ENCODE measurements at regions not wholly inside any gene's neighbourhood (a gene's known extent, or its start where the extent isn't known, plus 50 kb on each side); places are given as distances from the start of the nearest gene placed in this dataset.
"Not testable (repeated sequence)": the region's sequence is repeated elsewhere in the genome, so short reads cannot be mapped to it uniquely, and the experiment has no call there.

DNA sequence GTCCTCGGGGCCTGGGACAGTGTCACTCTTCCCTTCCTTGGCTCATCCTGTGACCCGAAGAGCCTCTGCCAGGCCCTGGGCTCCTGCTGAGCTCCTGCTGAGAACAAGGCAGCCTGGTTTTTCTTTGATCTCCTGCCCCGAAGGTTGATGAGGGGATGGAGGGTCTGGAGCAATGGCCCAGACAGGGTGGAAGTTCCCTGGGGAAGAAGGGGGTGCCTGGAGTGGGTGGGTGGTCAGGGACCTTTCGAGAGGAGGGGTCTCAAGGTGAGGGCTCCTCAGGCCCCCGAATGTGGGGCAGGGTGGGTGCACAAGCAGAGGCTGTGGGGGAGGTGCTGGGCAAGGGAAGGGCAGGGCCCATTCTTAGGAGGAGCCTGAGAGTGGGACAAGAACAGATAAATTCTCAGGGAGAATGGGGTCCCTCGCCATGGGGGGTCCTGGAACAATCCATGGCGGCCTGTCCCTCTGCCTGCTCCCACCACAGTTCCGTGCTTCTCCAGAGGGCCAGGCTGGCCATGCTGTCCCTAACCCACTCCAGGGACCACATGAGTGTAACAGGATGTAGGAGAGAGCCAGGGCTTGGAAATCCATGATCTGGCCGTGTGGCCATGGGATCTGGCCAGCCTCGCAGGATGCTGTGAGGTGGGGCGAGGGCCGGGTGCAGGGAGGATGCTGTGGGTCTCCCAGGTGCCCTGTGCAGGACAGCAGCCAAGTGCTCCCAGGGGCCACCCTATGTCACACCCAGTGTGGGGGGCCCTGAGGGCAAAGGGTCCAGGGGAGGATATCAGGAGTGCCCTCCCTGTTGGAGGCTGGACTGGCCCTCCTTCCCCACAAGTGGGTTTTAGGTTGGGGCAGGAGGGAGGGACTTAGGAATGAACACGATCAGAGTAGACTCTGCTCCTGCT, 128.5 kb upstream of the LPCAT1 start:
- DNase-seq = no peak

DNA sequence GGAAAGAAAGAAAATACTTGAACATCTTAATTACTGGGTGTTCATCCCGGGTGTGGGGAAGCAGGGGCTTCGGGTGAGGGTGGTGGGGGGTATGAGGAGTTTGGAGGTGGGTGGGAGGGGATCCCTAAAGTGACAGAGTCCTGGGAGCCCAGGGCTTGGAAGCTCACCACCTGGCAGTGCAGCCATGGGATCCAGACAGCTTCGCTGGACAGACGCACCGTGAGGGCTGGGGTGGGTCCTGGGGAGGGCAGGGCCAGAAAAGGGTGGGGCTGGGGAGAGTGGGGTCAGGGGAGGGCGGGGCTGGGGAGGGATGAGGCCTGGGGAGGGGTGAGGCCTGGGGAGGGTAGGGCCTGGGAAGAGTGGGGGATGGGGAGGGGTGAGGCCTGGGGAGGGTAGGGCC, 127.5 kb upstream of the LPCAT1 start:
- DNase-seq = no peak

DNA sequence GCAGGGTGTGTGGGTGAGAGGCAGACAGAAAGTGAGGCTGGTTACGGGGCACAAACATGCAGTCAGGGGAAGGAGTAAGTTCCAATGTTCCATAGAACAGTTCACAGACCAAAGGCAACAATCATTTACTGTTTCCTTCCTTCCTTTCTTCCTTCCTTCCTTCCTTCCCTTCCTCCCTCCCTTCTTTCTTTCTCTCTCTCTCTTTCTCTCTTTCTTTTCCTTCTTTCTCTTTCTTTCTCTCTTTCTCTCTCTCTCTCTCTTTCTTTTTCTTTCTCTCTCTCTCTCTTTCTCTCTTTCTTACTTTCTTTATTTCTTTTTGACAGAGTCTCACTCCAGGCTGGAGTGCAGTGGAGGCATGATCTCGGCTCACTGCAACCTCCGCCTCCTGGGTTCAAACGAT, 125.8 kb upstream of the LPCAT1 start:
- no peak for DNase-seq

DNA sequence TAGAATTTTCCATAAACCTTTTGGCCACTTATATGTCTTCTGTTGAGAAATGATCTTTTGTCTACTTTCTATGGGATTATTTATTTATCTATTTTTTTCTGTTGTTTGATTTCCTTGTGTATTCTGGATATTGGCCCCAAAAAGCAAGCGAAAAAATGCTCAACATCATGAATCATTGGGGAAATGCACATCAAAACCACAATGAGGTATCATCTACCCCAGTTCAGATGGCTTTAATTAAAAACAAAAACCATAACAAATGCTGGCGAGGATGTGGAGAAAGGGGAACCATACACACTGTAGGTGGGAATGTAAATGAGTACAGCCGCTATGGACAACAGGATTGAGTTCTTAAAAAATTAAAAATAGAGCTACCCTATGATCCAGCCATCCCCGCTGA, 125.0 kb upstream of the LPCAT1 start:
- DNase-seq = peak; percentile 72

DNA sequence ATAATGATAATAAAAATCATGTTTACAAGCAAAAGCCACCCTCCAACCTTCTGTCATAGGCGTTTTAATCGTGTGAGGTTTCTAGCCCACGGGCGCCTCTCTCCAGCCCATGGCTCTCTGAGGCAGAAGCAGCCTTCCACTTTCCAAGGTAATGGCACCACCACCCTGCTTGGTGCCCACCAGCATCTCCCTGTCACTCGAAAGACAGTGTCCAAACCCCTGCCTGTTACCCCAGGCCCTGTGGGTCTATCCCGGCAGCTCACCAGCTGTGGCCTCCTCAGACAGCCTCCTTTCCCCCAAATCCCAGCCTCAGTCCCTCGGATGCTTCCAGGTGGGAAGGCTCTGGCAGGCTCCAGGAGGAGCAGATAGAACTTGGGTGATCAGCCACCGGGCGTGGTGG, 123.8 kb upstream of the LPCAT1 start:
- DNase-seq = no peak

DNA sequence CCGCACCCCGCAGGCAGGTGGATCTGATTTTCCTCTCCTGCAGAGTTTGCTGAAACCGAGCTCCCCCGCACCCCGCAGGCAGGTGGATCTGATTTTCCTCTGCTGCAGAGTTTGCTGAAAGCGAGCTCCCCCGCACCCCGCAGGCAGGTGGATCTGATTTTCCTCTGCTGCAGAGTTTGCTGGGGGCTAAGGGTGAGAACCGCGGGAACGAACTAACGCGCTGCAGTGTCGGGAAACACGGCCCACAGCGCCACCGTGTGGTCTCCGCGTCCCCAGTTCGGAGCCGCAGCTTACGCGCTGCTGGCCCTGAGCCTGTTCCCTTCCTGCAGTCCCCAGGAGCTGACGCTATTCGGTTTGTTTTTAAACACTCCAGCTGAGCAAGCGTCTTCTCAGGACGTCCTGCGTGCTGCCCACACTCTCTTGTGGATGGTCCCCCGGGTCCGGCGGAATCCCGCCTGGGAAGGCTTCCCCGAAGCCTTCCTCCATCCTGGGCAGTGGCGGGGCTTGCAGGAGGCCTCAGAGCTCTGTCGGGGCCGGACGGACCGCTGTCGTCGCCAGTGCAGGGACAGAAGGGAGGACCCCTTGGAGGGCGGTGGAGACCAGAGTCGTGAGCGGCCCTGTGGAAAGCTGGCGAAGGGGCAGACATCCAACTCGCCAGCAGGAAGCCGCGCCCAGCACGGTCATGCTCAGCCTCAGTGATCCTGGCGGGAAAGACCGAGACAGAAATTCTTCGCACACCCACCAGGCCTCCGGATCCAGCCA, 121.2 kb upstream of the LPCAT1 start:
- peak; percentile 75 for DNase-seq

DNA sequence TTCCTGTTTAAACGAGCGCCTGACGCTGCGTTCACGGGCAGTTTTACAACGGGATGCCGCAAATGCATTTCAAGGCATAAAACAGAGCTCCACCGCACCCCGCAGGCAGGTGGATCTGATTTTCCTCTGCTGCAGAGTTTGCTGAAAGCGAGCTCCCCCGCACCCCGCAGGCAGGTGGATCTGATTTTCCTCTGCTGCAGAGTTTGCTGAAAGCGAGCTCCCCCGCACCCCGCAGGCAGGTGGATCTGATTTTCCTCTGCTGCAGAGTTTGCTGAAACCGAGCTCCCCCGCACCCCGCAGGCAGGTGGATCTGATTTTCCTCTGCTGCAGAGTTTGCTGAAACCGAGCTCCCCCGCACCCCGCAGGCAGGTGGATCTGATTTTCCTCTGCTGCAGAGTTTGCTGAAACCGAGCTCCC, 120.6 kb upstream of the LPCAT1 start:
- DNase-seq = not testable (repeated sequence)

DNA sequence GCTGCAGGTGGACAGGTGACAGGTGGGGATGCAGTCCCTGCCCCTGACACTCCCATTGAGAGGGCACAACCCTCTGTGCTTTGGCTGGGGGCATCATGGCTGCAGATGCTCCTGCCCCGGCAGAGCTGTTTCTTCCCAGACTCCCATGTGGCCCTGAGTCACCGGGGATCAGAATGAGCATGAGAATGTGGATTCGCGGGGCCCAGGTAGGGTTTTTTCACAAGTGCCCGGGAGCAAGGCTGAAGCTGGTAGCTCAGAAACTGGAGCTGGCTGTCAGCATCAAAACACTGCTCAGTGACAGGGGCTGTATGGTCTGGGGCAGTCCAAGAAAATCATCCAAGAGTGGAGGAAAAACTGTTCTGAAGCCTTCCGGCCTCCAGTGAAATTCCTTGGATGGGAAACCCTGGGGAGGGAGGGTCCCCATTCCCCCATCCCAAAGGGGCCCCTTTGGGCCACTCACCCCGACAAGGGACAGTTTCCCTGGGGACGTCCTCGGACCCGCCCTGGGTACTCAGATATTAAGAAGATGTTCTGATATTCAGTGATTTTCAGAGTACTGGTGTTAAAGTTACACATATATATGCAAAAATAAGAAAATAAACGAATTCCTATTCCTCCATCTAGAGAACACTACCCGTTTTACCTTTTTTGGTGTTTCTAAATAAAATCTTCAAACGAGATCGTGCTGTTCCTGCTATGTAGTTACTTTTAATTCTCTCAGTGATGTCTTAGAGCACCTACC, 120.1 kb upstream of the LPCAT1 start:
- no peak for DNase-seq

DNA sequence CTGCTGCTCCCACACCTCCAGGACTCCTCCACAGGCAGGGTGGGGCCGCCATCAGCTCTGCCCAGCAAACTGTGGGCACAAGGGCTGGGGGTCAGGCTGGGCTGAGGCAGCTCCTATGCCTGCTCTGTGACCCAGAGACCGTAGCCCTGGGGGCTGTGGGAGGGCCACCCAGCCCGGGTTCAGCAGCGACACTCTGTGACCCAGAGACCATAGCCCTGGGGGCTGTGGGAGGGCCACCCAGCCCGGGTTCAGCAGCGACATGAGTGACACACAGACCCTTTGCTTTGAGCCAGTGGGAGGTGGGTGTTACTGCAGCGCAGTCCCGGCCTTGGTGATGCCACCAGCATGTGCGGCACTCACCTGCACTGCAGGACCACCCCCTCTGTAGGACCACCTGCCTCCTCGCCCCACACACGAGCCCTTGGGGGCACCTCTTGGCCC, 118.9 kb upstream of the LPCAT1 start:
- no peak for DNase-seq

DNA sequence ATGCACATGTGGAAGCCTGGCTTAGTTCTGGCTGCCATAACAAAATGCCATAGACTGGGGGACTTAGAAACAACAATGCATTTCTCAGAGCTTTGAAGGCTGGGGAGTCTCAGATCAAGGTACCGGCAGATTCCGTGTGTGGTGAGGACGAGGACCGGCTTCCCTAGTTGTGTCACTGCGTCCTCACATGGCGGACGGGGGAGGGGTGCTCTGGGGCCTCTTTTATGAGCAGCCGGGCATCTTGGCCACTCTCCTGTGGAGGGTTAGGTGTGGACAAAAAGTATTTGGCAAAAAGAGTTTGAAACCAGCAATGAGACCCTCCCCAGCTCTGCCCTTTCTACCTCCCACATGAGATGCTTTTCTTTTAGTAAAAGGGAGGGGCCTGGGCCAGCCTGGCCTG, 118.5 kb upstream of the LPCAT1 start:
- no peak for DNase-seq

DNA sequence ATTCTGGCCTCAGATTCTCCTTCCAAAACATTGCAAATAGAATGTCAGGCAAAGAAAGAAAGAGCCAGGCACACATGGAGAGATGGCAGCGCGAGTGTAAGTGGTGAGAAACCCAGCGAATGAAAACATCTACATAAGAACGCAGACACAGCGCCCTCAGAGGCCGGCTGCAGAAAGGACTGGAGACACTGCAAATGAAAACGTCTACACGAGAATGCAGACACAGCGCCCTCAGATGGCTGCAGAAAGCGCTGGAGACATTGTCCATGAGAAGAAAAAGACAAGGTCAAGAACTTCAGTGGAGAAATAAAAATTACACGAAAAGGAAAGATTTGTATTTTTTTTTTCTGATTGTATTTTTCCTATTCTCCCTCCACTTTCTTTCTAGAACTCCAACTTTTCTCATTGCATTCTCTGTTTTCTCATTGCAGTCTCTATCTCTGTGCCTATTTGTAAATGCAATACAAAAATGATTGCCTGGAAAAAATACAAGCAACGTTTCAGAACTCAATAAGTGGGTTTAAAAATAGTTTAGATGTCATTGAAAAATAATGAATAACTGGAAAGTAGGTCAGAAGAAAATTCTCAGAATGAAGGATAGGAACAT, 117.9 kb upstream of the LPCAT1 start:
- DNase-seq = peak; percentile 71

DNA sequence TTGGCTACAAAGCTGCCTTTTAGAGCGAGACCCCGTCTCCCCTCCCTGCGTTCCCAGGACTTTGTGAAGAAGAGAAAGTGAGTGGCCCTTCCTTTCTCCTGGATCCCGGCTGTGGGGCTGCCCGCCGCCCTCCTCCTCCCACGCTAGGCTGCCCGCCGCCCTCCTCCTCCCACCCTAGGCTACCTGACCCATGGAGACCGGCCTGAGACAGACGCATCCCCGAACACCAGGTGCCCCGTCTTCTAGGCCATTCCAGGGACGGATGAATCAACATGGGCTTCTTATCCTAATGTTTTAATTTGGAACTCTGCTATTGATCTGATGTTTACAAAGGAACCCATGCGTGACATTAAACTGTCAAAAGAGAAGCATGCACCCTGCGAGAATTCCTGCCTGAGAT, 117.3 kb upstream of the LPCAT1 start:
- no peak for DNase-seq

DNA sequence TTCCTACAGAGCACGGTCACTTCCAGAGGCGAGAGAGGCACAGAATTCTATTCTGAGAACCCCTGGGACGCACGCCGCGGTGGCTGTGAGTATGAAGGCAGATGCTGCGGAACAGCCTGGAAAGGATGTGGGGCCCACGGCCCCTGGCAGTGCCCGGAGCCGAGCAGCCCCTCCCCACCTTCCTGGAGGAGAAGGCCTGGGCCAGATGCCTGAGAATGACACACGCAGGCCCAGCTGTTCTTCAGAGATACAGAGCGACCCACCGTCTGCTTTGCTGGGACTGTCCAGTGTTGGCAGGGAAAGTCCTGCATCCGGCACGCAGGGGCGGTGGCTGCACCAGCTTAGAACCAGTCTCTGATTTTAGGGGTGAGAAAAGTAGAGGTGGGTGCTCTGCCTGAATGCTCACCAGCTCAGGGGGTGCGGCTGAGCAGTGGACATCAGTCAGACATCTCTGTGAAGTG, 116.7 kb upstream of the LPCAT1 start:
- DNase-seq = no peak

DNA sequence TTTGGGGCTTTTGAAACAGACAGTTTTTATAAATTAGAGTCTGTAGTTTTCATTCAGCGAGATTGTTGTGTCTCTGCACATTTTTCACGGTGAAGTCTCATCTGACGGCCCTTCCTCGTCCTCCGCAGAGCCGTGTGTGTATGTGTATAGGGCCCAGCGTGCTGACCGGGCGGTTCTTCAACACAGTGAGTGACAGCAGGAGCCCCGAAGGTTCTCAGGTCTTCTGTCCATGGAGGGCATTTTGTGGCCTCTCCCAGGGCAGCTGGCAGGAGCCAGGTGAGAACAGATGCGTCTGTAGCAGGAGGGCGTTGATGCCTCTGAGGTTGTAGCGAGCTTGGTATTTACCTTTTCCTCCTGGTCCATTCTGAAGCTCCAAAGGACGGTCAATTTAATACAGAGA, 116.0 kb upstream of the LPCAT1 start:
- no peak for DNase-seq

DNA sequence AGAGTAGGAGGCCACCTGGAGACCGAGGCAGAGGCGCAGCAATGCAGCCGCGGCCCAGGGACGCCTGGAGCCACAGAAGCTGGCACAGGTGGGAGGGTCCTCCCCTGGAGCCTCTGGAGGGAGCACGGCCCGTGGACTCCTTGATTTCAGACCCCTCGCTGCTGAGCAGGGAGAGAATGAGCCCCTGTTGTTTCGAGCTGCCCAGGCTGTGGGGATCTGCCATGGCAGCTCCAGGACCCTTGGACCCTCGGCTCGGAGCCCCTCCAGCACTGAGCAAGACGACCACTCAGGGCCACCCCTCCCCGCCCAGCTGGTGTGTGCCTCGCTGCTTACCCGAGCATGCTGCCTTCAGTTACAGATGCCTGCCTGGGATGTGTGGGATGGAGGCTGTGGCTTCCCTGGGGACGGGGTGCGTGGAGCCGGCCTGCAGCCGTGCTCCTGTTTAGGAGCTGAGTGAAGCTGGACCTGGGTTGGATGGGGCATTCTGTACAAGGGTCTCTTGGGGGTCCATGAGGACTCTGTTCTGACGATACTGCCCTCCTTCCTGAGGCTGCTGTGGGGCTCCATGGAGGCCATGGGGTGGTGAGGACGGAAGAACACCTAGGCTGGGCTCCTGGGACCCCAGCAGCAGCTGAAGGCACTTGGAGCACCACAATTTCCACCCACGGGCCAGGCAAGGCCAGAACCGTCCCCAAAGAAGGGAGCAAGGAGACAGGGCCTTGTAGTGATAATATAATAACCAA, 115.1 kb upstream of the LPCAT1 start:
- DNase-seq = no peak

DNA sequence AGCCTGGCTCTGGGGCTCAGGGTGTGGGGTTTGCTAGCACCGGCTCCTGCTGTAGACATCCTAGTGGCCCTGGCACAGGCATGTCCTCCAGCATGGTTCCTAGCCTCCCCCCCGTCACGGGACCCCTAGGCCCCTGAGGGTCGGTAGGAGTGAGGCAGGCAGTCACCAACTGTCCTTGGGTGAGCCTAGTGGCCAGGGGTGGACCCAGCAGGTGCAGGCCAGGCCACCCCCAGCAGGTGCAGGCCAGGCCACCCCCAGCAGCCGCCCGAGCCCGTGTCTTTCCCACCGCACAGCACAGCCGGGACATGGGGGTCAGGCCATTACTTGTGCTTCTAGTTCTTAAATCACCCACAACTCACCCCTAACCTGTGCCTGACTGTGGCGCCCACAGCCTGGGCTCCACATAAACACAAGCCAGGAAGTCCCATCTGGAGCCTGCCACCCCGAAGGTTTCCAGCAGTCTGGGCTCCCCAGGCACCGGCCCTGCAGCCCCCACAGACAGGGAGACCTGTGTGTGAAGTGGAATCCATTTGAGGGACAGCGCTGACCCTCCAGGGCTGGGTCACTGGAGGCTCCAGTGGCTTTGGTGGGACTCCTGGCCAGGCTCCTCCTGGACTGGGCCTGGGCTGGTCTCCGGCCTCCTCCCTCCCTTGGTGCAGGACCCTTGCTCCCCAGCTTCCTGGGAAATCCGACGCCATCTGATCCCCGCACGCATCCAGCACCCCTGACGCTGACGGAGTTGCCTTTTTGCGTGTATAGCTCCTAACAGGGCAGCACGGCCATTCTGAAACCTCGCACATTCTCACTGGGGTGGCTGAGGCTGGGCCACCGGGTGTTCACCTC, 114.1 kb upstream of the LPCAT1 start:
- DNase-seq = no peak

DNA sequence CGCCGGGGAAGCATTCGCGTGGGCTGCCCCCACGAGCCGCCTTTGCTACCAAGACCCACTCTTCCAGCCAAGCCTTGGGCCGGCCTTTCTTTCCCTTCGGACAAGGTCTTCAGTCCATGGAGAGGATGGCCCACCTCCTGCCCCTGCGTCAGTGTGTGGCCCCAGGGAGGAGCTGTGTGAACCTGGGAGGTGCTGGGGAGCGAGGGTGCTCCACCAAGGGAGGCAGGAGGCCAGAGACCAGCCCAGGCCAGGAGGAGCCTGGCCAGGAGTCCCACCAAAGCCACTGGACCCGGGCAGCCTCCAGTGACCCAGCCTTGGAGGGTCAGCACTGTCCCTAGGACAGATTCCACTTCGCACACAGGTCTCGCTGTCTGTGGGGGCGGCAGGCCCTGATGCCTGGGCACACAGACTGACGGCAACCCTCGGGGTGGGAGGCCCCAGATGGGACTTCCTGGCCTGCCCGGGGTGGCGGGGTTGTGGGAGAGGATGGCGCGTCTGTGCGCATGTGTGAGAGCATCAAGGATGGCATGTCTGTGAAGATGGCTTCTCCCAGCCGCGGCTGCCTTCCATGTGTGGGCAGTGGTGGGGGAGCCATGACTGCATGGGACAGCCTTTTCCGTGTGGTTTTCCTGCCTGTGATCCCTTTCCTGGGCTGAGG, 113.3 kb upstream of the LPCAT1 start:
- DNase-seq = no peak

DNA sequence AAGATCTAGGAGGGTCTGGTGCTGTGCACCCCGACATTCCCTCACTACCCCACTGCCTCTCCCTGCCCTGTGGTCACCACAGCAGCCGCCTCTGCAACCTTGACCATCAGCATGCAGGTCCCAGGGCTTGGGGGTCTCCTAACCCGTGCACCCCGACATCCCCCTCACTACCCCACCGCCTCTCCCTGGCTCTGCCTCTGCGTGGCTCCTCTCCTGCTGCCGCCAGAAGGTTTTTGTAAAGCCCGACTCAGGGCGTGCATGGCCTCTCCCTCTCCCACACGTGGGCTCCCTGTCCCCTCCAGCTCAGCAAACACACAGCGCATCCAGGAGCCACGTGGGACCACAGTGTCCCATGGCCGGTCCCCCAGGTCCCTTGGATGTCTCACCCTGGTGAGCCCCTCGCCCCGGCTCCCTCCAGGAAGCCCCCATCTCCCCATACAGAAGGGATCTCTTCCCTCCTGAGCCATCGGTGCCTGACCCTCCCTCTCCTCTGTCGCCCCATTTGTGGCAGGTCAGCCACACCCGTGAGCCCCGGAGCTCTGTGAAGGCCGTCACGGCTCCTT, 112.5 kb upstream of the LPCAT1 start:
- not testable (repeated sequence) for DNase-seq

DNA sequence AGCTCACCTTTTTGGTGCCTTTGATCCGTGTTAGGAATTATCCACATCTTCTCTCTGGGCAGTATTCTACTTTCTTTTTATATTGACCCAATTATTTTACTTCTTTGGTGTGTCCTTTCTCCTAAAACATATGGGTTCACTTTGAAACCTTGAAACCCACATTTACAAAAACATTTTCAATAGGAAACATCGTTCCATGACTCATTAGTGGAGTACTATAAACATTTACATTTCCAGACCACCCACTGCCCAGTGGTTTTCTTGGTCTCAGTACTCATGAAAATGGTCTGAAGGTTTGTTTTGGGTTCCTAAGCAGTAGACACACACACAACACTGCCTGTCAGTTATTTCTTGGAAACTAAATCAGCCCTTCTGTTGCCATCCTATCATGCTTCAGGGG, 111.7 kb upstream of the LPCAT1 start:
- peak; percentile 37 for DNase-seq

DNA sequence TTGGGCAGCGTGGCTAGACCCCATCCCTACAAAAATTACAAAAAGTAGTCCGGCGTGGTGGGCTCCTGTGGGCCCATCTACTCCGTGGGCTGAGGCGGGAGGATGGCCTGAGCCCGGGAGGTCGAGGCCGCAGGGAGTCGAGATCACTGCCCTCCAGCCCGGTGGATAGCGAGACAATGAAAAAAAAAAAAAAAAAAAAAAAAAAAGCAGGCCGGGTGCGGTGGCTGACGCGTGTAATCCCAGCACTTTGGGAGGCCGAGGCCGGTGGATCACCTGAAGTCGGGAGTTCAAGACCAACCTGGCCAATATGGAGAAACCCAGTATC, 110.5 kb upstream of the LPCAT1 start:
- no peak for DNase-seq
